H9 (cell line): ENCODE measurements at regions not wholly inside any gene's neighbourhood (a gene's known extent, or its start where the extent isn't known, plus 50 kb on each side); places are given as distances from the start of the nearest gene placed in this dataset.

Source experiments
- DNase-seq: peaks from one replicate; pipeline ENCODE4 v3.0.0-alpha.2; 2017
- H2AFZ ChIP-seq: one replicate; pipeline ENCODE4 v1.6.1; 2013; ENCODE audit warnings: mild to moderate bottlenecking, low read length, control low read depth, moderate library complexity
- H2AK5ac ChIP-seq: 2 replicates; pipeline ENCODE4 v1.6.1; 2013; ENCODE audit warnings: low read length, control low read depth, mixed read lengths; ENCODE audit not compliant: insufficient read length
- H2BK120ac ChIP-seq: one replicate; pipeline ENCODE4 v1.6.1; 2013; ENCODE audit warnings: low read depth, mild to moderate bottlenecking, low read length, control low read depth, inconsistent platforms; ENCODE audit not compliant: poor library complexity, severe bottlenecking
- H2BK12ac ChIP-seq: 2 replicates; pipeline ENCODE4 v1.6.1; 2013; ENCODE audit warnings: low read length, control low read depth, mixed read lengths, low read depth; ENCODE audit not compliant: insufficient read length
- H2BK15ac ChIP-seq: 2 replicates; pipeline ENCODE4 v1.6.1; 2013; ENCODE audit warnings: low read depth, low read length, control low read depth
- H2BK20ac ChIP-seq: one replicate; pipeline ENCODE4 v1.6.1; 2013; ENCODE audit warnings: low read depth, mild to moderate bottlenecking, low read length, control low read depth, inconsistent platforms; ENCODE audit not compliant: poor library complexity, severe bottlenecking
- H2BK5ac ChIP-seq: 2 replicates; pipeline ENCODE4 v1.6.1; 2013; ENCODE audit warnings: low read length, control low read depth, mixed read lengths; ENCODE audit not compliant: insufficient read length
- H3K14ac ChIP-seq: 2 replicates; pipeline ENCODE4 v1.6.1; 2013; ENCODE audit warnings: low read length, control low read depth; ENCODE audit not compliant: insufficient read depth
- H3K18ac ChIP-seq: 2 replicates; pipeline ENCODE4 v1.6.1; 2013; ENCODE audit warnings: low read depth, mild to moderate bottlenecking, mixed read lengths, low read length, control low read depth; ENCODE audit not compliant: insufficient read length
- H3K23ac ChIP-seq: 2 replicates; pipeline ENCODE4 v1.6.1; 2013; ENCODE audit warnings: low read length, control low read depth, mixed read lengths, low read depth; ENCODE audit not compliant: insufficient read length
- H3K23me2 ChIP-seq: 2 replicates; pipeline ENCODE4 v1.6.1; 2013; ENCODE audit warnings: low read depth, mild to moderate bottlenecking, mixed read lengths, low read length, control low read depth; ENCODE audit not compliant: insufficient read length, poor library complexity, severe bottlenecking
- H3K27ac ChIP-seq: 2 replicates; pipeline ENCODE4 v1.5.1; 2013; ENCODE audit warnings: low read length, control low read depth, mixed read lengths, low read depth; ENCODE audit not compliant: insufficient read length
- H3K27me3 ChIP-seq: 2 replicates; pipeline ENCODE4 v1.6.1; 2013; ENCODE audit warnings: low read length, control low read depth, inconsistent platforms; ENCODE audit not compliant: insufficient read depth
- H3K4ac ChIP-seq: 2 replicates; pipeline ENCODE4 v1.6.1; 2013; ENCODE audit warnings: low read depth, mild to moderate bottlenecking, control low read depth, inconsistent platforms, low read length, moderate library complexity
- H3K4me1 ChIP-seq: 2 replicates; pipeline ENCODE4 v1.6.1; 2013; ENCODE audit warnings: low read length, control low read depth, inconsistent platforms; ENCODE audit not compliant: insufficient read depth
- H3K4me2 ChIP-seq: 2 replicates; pipeline ENCODE4 v1.6.1; 2013; ENCODE audit warnings: low read length, control low read depth, mixed read lengths; ENCODE audit not compliant: insufficient read length, insufficient read depth
- H3K56ac ChIP-seq: 2 replicates; pipeline ENCODE4 v1.6.1; 2013; ENCODE audit warnings: low read depth, mild to moderate bottlenecking, mixed read lengths, low read length, control low read depth; ENCODE audit not compliant: insufficient read length
- H3K79me1 ChIP-seq: 2 replicates; pipeline ENCODE4 v1.6.1; 2013; ENCODE audit warnings: low read depth, mild to moderate bottlenecking, moderate library complexity, low read length, control low read depth, inconsistent platforms; ENCODE audit not compliant: insufficient read depth, poor library complexity, severe bottlenecking
- H3K79me2 ChIP-seq: 2 replicates; pipeline ENCODE4 v1.6.1; 2013; ENCODE audit warnings: low read length, control low read depth, inconsistent platforms; ENCODE audit not compliant: insufficient read depth
- H3K9ac ChIP-seq: 2 replicates; pipeline ENCODE4 v1.6.1; 2013; ENCODE audit warnings: low read length, control low read depth, mixed read lengths; ENCODE audit not compliant: insufficient read length; ENCODE audit errors: extremely low read depth
- H3K9me3 ChIP-seq: one replicate; pipeline ENCODE4 v1.6.1; 2013; ENCODE audit warnings: low read depth, low read length, inconsistent platforms; ENCODE audit not compliant: control insufficient read depth
- H3T11ph ChIP-seq: one replicate; pipeline ENCODE4 v1.6.1; 2013; ENCODE audit warnings: mild to moderate bottlenecking, low read length, control low read depth, inconsistent platforms
- H4K20me1 ChIP-seq: one replicate; pipeline ENCODE4 v1.6.1; 2013; ENCODE audit not compliant: control insufficient read depth, insufficient read length, insufficient read depth
- H4K5ac ChIP-seq: 2 replicates; pipeline ENCODE4 v1.6.1; 2013; ENCODE audit warnings: low read depth, mild to moderate bottlenecking, mixed read lengths, low read length, control low read depth; ENCODE audit not compliant: insufficient read length
- H4K8ac ChIP-seq: replicated peaks from 2 replicates; pipeline ENCODE4 v1.6.1; 2013; ENCODE audit warnings: low read length, control low read depth, mixed read lengths, low read depth; ENCODE audit not compliant: insufficient read length
- H4K91ac ChIP-seq: 2 replicates; pipeline ENCODE4 v1.6.1; 2013; ENCODE audit warnings: low read depth, mild to moderate bottlenecking, moderate library complexity, mixed read lengths, low read length, control low read depth; ENCODE audit not compliant: insufficient read length
- H3K27ac Mint-ChIP-seq, 3 experiments: 2 replicates in 2 of 3; 3 replicates in 1 of 3; pipeline ENCODE4 v1.8.0; 2020 to 2021; ENCODE audit warnings: mixed read lengths in 3 of 3, mild to moderate bottlenecking in 1 of 3, moderate library complexity in 1 of 3
- H3K27me3 Mint-ChIP-seq: 2 replicates; pipeline ENCODE4 v1.8.0; 2021; ENCODE audit warnings: low read depth, mild to moderate bottlenecking, moderate library complexity, mixed read lengths
- H3K36me3 Mint-ChIP-seq, 3 experiments: 2 replicates in 2 of 3; 3 replicates in 1 of 3; pipeline ENCODE4 v1.8.0; 2020 to 2021; ENCODE audit warnings: low read depth in 3 of 3, mixed read lengths in 3 of 3; ENCODE audit not compliant: insufficient read depth in 1 of 3
- H3K4me1 Mint-ChIP-seq, 2 experiments: 2 replicates each; pipeline ENCODE4 v1.8.0; 2020; ENCODE audit warnings: mixed read lengths in 2 of 2
- H3K4me3 Mint-ChIP-seq, 2 experiments: 2 replicates in 1 of 2; 3 replicates in 1 of 2; pipeline ENCODE4 v1.8.0; 2020 to 2021; ENCODE audit warnings: mild to moderate bottlenecking in 2 of 2, mixed read lengths in 2 of 2, moderate library complexity in 1 of 2
- H3K9me3 Mint-ChIP-seq, 2 experiments: 2 replicates in 1 of 2; 3 replicates in 1 of 2; pipeline ENCODE4 v1.8.0; 2020; ENCODE audit warnings: mild to moderate bottlenecking in 2 of 2, mixed read lengths in 2 of 2, moderate library complexity in 1 of 2
- WGBS: extraction: QIAGEN DNeasy Blood & Tissue Kit; methylation state at CpG from one replicate; pipeline ENCODE4 v1.1.7; 2013; ENCODE audit warnings: missing lambda C conversion rate, low lambda C conversion rate, mixed read lengths; ENCODE audit not compliant: insufficient read length; ENCODE audit errors: extremely low coverage; 5-methylcytosine and 5-hydroxymethylcytosine counted together
- TF ChIP-seq, protein P1 (sequence below): fragments of 200-600 bp; sonication (generic); conservative IDR thresholded peaks from 3 replicates; pipeline ENCODE4 v1.8.0; 2021; ENCODE audit warnings: antibody characterized with exemption, mild to moderate bottlenecking

DNA sequence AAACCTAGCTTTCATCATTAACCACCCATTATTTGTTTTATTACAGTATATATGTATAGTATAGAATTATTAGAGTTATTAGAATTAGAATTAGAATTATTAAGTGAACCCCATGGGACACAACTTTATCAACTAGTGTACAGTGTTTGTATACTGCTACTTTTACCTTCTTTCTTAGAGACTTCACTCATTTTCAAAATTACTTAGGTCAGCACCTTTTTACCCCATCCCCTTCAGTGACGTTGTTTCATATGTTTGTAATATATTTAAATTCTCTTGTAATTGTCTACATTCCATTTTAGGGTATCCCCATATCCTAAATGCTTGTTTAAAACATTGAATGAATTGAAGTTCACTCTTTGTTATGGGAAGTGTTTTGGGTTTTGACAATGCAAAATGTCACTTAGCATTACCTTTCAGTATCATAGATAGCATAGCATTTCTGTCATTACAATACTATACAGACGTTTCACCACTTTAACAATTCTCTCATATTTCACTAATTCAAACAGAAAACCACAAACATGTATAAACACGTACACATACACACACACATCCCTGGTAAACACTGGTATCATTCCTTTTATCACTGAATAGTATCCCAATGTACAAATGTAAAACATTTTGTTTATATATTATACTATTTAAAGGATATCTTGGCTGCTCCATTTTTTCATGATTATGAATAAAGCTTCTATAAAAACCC, 229.9 kb upstream of the MAGI2 start:
- Histone ChIP-seq H3K4me2 (no peak overlapping the region), H3K4ac (no peak overlapping the region), H2AFZ (no peak overlapping the region), H2BK5ac (no peak overlapping the region), H3K4me1 (no peaks in the 10 kb centered on the region), H4K8ac (no peak overlapping the region), H4K91ac (no peak overlapping the region), H3K9ac (no peak overlapping the region), H3K23me2 (no peaks in the 10 kb centered on the region), H3K9me3 (no peaks in the 10 kb centered on the region), H4K20me1 (no peaks in the 10 kb centered on the region), H3K14ac (no peak overlapping the region), H4K5ac (no peak overlapping the region), H3K27ac (no peak overlapping the region), H3K79me1 (no peaks in the 10 kb centered on the region), H3K27me3 (no peaks in the 10 kb centered on the region), H3K23ac (no peak overlapping the region), H3K18ac (no peak overlapping the region), H2AK5ac (no peak overlapping the region), H3K56ac (no peak overlapping the region), H3T11ph (no peak overlapping the region), H2BK120ac (no peak overlapping the region), H2BK15ac (no peak overlapping the region), H2BK12ac (no peak overlapping the region), H3K79me2 (no peaks in the 10 kb centered on the region), H2BK20ac (no peak overlapping the region)
- WGBS, result 100% methylated on average over 2 of the region's 3 CpGs
- Mint-ChIP-seq H3K36me3 (no peaks in the 10 kb centered on the region), H3K9me3 (no peaks in the 10 kb centered on the region), H3K4me1 (no peaks in the 10 kb centered on the region), H3K27ac (no peak overlapping the region), H3K4me3 (no peak overlapping the region), H3K27me3 (no peaks in the 10 kb centered on the region; the same call in none of the 2 replicates)
- no peak for DNase-seq
- TF ChIP-seq, protein P1, sequence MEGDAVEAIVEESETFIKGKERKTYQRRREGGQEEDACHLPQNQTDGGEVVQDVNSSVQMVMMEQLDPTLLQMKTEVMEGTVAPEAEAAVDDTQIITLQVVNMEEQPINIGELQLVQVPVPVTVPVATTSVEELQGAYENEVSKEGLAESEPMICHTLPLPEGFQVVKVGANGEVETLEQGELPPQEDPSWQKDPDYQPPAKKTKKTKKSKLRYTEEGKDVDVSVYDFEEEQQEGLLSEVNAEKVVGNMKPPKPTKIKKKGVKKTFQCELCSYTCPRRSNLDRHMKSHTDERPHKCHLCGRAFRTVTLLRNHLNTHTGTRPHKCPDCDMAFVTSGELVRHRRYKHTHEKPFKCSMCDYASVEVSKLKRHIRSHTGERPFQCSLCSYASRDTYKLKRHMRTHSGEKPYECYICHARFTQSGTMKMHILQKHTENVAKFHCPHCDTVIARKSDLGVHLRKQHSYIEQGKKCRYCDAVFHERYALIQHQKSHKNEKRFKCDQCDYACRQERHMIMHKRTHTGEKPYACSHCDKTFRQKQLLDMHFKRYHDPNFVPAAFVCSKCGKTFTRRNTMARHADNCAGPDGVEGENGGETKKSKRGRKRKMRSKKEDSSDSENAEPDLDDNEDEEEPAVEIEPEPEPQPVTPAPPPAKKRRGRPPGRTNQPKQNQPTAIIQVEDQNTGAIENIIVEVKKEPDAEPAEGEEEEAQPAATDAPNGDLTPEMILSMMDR, result no peak
